Activated CD8-positive, alpha-beta memory T cell treated with anti-CD3 and anti-CD28 coated beads for 24 hours (primary cell): ENCODE measurements at regions not wholly inside any gene's neighbourhood (a gene's known extent, or its start where the extent isn't known, plus 50 kb on each side); places are given as distances from the start of the nearest gene placed in this dataset.

Source experiments
- DNase-seq: peaks from one replicate; pipeline ENCODE4 v3.0.0-alpha.2; 2020

- DNase-seq, result no peak
Observed at GRCh38 chr15:29452881-29453731, 183.5 kb upstream of the NSMCE3 start.

- DNase-seq, result no peak
Observed at GRCh38 chr15:29451201-29451781, 181.7 kb upstream of the NSMCE3 start.

- no peak for DNase-seq
Observed at GRCh38 chr15:29449136-29449535, 179.5 kb upstream of the NSMCE3 start.

- DNase-seq, result no peak
Observed at GRCh38 chr15:29448320-29448719, 178.7 kb upstream of the NSMCE3 start.

- no peak for DNase-seq
Observed at GRCh38 chr15:29446480-29446879, 176.9 kb upstream of the NSMCE3 start.

GRCh38 chr15:29442532-29442931 lies 172.9 kb upstream of the NSMCE3 start:
- no peak for DNase-seq

- no peak for DNase-seq
Observed at GRCh38 chr15:29440541-29440940, 170.9 kb upstream of the NSMCE3 start.

- DNase-seq, result no peak
Observed at GRCh38 chr15:29438703-29439055, 169.1 kb upstream of the NSMCE3 start.

- no peak for DNase-seq
Observed at GRCh38 chr15:29437888-29438702, 168.5 kb upstream of the NSMCE3 start.

- no peak for DNase-seq
Observed at GRCh38 chr15:29435811-29436210, 166.2 kb upstream of the NSMCE3 start.

GRCh38 chr15:29434280-29434679 lies 164.7 kb upstream of the NSMCE3 start:
- DNase-seq, result no peak

- no peak for DNase-seq
Observed at GRCh38 chr15:29433507-29434248, 164.1 kb upstream of the NSMCE3 start.

GRCh38 chr15:29433050-29433318 lies 163.4 kb upstream of the NSMCE3 start:
- DNase-seq, result no peak

GRCh38 chr15:29432191-29433049 lies 162.8 kb upstream of the NSMCE3 start:
- no peak for DNase-seq

- DNase-seq, result no peak
Observed at GRCh38 chr15:29430831-29431230, 161.2 kb upstream of the NSMCE3 start.

- no peak for DNase-seq
Observed at GRCh38 chr15:29430124-29430523, 160.5 kb upstream of the NSMCE3 start.

- DNase-seq, result no peak
Observed at GRCh38 chr15:29429584-29429983, 160.0 kb upstream of the NSMCE3 start.

GRCh38 chr15:29428925-29429573 lies 159.4 kb upstream of the NSMCE3 start:
- no peak for DNase-seq

GRCh38 chr15:29425864-29426263 lies 156.2 kb upstream of the NSMCE3 start:
- no peak for DNase-seq

GRCh38 chr15:29424118-29424517 lies 154.5 kb upstream of the NSMCE3 start:
- DNase-seq, result no peak

- no peak for DNase-seq
Observed at GRCh38 chr15:29422606-29423005, 153.0 kb upstream of the NSMCE3 start.

- DNase-seq, result no peak
Observed at GRCh38 chr15:29420188-29420587, 150.6 kb upstream of the NSMCE3 start.
